Spleen (tissue), 11 donors: ENCODE measurements at regions not wholly inside any gene's neighbourhood (a gene's known extent, or its start where the extent isn't known, plus 50 kb on each side); places are given as distances from the start of the nearest gene placed in this dataset.
A peak's percentile ranks its signal among the peaks of the same experiment; 100 is the strongest.

Experiments used
- DNase-seq: peaks from one replicate; pipeline ENCODE4 v3.0.0-alpha.2; 2020
- H3K27ac ChIP-seq, 8 donors: fragments of 200-600 bp; sonication (generic) in 7 of 8; 1 replicate in 4 of 8; 2 replicates in 4 of 8; pipeline versions ENCODE4 v1.5.0 to v1.8.0; 2016 to 2021; ENCODE audit warnings: inconsistent platforms in 4 of 8, mild to moderate bottlenecking in 4 of 8, moderate library complexity in 1 of 8
- H3K27me3 ChIP-seq, 7 donors: fragments of 200-600 bp; sonication (generic) in 6 of 7; replicated peaks in 1 of 7; 1 replicate in 4 of 7; 2 replicates in 3 of 7; pipeline versions ENCODE4 v1.5.0 to v1.8.0; 2016 to 2021; ENCODE audit warnings: inconsistent platforms in 3 of 7, mild to moderate bottlenecking in 1 of 7
- H3K36me3 ChIP-seq, 6 donors: fragments of 200-600 bp; sonication (generic) in 5 of 6; 1 replicate in 4 of 6; 2 replicates in 2 of 6; pipeline versions ENCODE4 v1.5.0 to v1.8.0; 2016 to 2021; ENCODE audit warnings: inconsistent platforms in 2 of 6
- H3K4me1 ChIP-seq, 6 donors: fragments of 200-600 bp; sonication (generic) in 5 of 6; 1 replicate in 3 of 6; 2 replicates in 3 of 6; pipeline versions ENCODE4 v1.5.0 to v1.8.0; 2016 to 2021; ENCODE audit warnings: inconsistent platforms in 3 of 6
- H3K4me3 ChIP-seq, 8 donors: fragments of 200-600 bp; sonication (generic) in 7 of 8; 1 replicate in 4 of 8; 2 replicates in 4 of 8; pipeline versions ENCODE4 v1.5.0 to v1.8.0; 2016 to 2021; ENCODE audit warnings: inconsistent platforms in 4 of 8, mild to moderate bottlenecking in 4 of 8, moderate library complexity in 2 of 8
- H3K9me3 ChIP-seq, 8 donors: fragments of 200-600 bp; sonication (generic) in 7 of 8; 1 replicate in 4 of 8; 2 replicates in 4 of 8; pipeline versions ENCODE4 v1.5.0 to v1.8.0; 2016 to 2021; ENCODE audit warnings: inconsistent platforms in 4 of 8
- POLR2A ChIP-seq, 3 donors: fragments of 450-650 bp; IDR thresholded peaks; one replicate each; pipeline ENCODE4 v1.5.1; 2017; ENCODE audit warnings: antibody characterized with exemption in 3 of 3, mild to moderate bottlenecking in 1 of 3
- POLR2AphosphoS5 ChIP-seq, 3 donors: sonication (generic); formaldehyde crosslinking; IDR thresholded peaks; one replicate each; pipeline ENCODE4 v1.5.1; 2017; ENCODE audit warnings: antibody characterized with exemption in 3 of 3
- WGBS, 5 donors: extraction: QIAGEN DNeasy Blood & Tissue Kit in 3 of 5; methylation state at CpG; one replicate each; pipeline versions ENCODE4 v1.1.5 to v1.1.7; 2013 to 2018; 5-methylcytosine and 5-hydroxymethylcytosine counted together
- intact Hi-C: fragments of 100-400 bp; cut with DNase I; formaldehyde crosslinking; loops from one replicate; pipeline ENCODE4 v1.15.0; 2023; ENCODE audit warnings: low total_unique reads
- TF ChIP-seq, protein P1 (sequence below), 11 experiments: fragments of 200-600 bp in 7 of 11; fragments of 450-650 bp in 4 of 11; sonication (generic) in 4 of 11; IDR thresholded peaks in 8 of 11; conservative IDR thresholded peaks in 3 of 11; 1 replicate in 7 of 11; 2 replicates in 4 of 11; pipeline versions ENCODE4 v1.4.0 to v1.8.0; 2016 to 2021; ENCODE audit warnings: antibody characterized with exemption in 11 of 11, inconsistent platforms in 4 of 11, mild to moderate bottlenecking in 1 of 11
- donor health status: healthy with polysubstance abuse.
- donor health status: DM: no; HTN: no; CAD: no; lungs with moderate emphysema.
- donor health status: DM: no; HTN: no; CAD: no.
- donor health status: Bipolar disorder and iron deficiency.
- donor health status: healthy.
- donor health status: DM: no; HTN: no; CAD: no.
- donor health status: DM: yes; HTN: yes; CAD: no.

DNA sequence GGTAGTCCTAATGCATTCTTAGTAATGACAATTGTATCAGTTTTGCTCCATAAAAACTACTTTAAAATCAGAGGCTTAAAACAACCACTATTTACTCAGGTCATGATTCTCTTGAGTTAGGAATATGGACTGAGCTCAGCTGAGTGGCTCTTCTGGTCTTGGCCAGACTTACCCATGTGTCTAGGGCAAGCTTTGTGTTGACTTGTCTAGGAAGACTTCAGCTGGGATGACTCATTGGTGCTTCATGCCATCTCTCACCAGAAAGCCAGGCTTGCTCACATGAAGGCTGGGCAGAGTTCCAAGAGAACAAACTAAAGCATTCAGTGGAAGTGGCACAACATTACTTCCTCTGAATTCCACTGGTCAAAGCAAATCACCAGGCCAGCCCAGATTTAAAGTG lies 155.3 kb downstream of the DHX35 start:
- intact Hi-C loops, result no loop called here
- Histone ChIP-seq H3K9me3 (no peaks in the 10 kb centered on the region), H3K27ac (no peak overlapping the region), H3K4me1 (no peaks in the 10 kb centered on the region), H3K36me3 (no peaks in the 10 kb centered on the region), H3K4me3 (no peak overlapping the region), H3K27me3 (peaks cover 0 to 54% (median 8%) of the 10 kb centered on the region in 7 donors)
- TF ChIP-seq POLR2A (IDR thresholded peaks at IDR 0.05), result no peak
- TF ChIP-seq, protein P1, sequence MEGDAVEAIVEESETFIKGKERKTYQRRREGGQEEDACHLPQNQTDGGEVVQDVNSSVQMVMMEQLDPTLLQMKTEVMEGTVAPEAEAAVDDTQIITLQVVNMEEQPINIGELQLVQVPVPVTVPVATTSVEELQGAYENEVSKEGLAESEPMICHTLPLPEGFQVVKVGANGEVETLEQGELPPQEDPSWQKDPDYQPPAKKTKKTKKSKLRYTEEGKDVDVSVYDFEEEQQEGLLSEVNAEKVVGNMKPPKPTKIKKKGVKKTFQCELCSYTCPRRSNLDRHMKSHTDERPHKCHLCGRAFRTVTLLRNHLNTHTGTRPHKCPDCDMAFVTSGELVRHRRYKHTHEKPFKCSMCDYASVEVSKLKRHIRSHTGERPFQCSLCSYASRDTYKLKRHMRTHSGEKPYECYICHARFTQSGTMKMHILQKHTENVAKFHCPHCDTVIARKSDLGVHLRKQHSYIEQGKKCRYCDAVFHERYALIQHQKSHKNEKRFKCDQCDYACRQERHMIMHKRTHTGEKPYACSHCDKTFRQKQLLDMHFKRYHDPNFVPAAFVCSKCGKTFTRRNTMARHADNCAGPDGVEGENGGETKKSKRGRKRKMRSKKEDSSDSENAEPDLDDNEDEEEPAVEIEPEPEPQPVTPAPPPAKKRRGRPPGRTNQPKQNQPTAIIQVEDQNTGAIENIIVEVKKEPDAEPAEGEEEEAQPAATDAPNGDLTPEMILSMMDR (IDR thresholded peaks at IDR 0.05 in 8 of 11, conservative IDR thresholded peaks at IDR 0.05 in 3 of 11), result no peak
- TF ChIP-seq POLR2AphosphoS5 (IDR thresholded peaks at IDR 0.05), result no peak
- no peak for DNase-seq

DNA sequence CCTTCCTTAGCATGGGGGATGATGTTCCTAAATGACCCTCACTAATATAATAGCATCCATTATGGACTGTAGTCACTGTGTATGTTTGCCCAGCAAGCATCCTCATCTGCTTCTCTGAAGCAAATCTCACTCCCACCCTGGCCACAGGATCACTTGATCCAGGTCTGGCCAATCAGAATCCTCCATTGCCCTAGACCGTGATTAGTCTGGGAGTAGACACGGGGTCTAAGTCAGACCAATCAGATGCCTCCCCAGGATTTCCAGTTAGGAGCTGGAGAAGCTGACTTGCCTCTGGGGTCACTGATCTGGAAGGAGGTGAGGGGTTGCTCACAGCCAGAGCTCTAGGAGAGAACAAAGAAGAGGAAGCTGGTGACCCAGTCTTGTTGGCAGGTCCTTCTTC lies 153.9 kb downstream of the DHX35 start:
- no peak overlapping the region for H3K4me3 ChIP-seq
- no peaks in the 10 kb centered on the region for H3K9me3 ChIP-seq
- DNase-seq, result no peak
- no peaks in the 10 kb centered on the region for H3K4me1 ChIP-seq
- intact Hi-C loops, result no loop called here
- WGBS, 5 donors, result 79 to 100% (median 91%) methylated on average over 2 of the region's 2 CpGs
- no peaks in the 10 kb centered on the region for H3K36me3 ChIP-seq
- peaks cover 0 to 59% (median 16%) of the 10 kb centered on the region in 7 donors for H3K27me3 ChIP-seq
- TF ChIP-seq POLR2A (IDR thresholded peaks at IDR 0.05), result no peak
- TF ChIP-seq, protein P1 (IDR thresholded peaks at IDR 0.05 in 8 of 11, conservative IDR thresholded peaks at IDR 0.05 in 3 of 11), result no peak
- no peak for TF ChIP-seq POLR2AphosphoS5 (IDR thresholded peaks at IDR 0.05)
- no peak overlapping the region for H3K27ac ChIP-seq

GRCh38 chr20:39112178-39112743 lies 150.1 kb downstream of the DHX35 start:
- H3K27me3 ChIP-seq, result peaks cover 0 to 81% (median 27%) of the 10 kb centered on the region in 7 donors
- H3K36me3 ChIP-seq, result no peaks in the 10 kb centered on the region
- no peak overlapping the region for H3K4me3 ChIP-seq
- H3K4me1 ChIP-seq, result no peaks in the 10 kb centered on the region
- intact Hi-C loops, result no loop called here
- H3K27ac ChIP-seq, result no peak overlapping the region
- TF ChIP-seq POLR2AphosphoS5 (IDR thresholded peaks at IDR 0.05), result no peak
- TF ChIP-seq, protein P1 (IDR thresholded peaks at IDR 0.05 in 8 of 11, conservative IDR thresholded peaks at IDR 0.05 in 3 of 11), result peak in 5 of 11 experiments; percentile 16 to 29 (median 26)
- WGBS, 5 donors, result 26 to 31% (median 27%) methylated on average over 9 of the region's 9 CpGs
- H3K9me3 ChIP-seq, result no peaks in the 10 kb centered on the region
- no peak for DNase-seq

- no peak for TF ChIP-seq POLR2A (IDR thresholded peaks at IDR 0.05)
- TF ChIP-seq, protein P1 (IDR thresholded peaks at IDR 0.05 in 8 of 11, conservative IDR thresholded peaks at IDR 0.05 in 3 of 11), result no peak
- DNase-seq, result no peak
- Histone ChIP-seq H3K27me3 (peaks cover 0 to 86% (median 27%) of the 10 kb centered on the region in 7 donors), H3K4me3 (no peak overlapping the region), H3K4me1 (no peaks in the 10 kb centered on the region), H3K27ac (no peak overlapping the region), H3K36me3 (no peaks in the 10 kb centered on the region), H3K9me3 (no peaks in the 10 kb centered on the region)
- intact Hi-C loops, result no loop called here
- WGBS, 5 donors, result 4 to 14% (median 9%) methylated on average over 4 of the region's 4 CpGs
These were observed 149.4 kb downstream of the DHX35 start for GRCh38 chr20:39111359-39112177.
